ENCODE measurements at regions not wholly inside any gene's neighbourhood (a gene's known extent, or its start where the extent isn't known, plus 50 kb on each side); places are given as distances from the start of the nearest gene placed in this dataset.

- H3K4me1 ChIP-seq, result no peaks in the 10 kb centered on the region
- intact Hi-C loops (cut with DNase I), result no loop called here
- WGBS, result 95% methylated on average over 6 of the region's 11 CpGs
- no peak overlapping the region for H3K4me3 ChIP-seq
- H3K27me3 ChIP-seq, result no peaks in the 10 kb centered on the region
- no peak overlapping the region for H3K27ac ChIP-seq (replicated peaks in 1 of 4)
- DNase-seq (ENCODE audit: extremely low spot score), result peak; percentile 47
- H3K9me3 ChIP-seq, result peaks cover 0 to 13% (median 0%) of the 10 kb centered on the region in 4 donors
- no peak for TF ChIP-seq POLR2A (IDR thresholded peaks at IDR 0.05; ENCODE audit: low read depth)
- no peak for TF ChIP-seq EP300 (IDR thresholded peaks at IDR 0.05)
- TF ChIP-seq POLR2AphosphoS5 (IDR thresholded peaks at IDR 0.05), result no peak
- TF ChIP-seq CTCF (IDR thresholded peaks at IDR 0.05), result no peak
- no peaks in the 10 kb centered on the region for H3K36me3 ChIP-seq
Observed at GRCh38 chr1:217373761-217374701, 256.9 kb downstream of the GPATCH2 start.

- Histone ChIP-seq H3K4me1 (no peaks in the 10 kb centered on the region), H3K36me3 (no peaks in the 10 kb centered on the region), H3K9me3 (peaks cover 0 to 2% (median 0%) of the 10 kb centered on the region in 4 donors), H3K27me3 (no peaks in the 10 kb centered on the region), H3K27ac (replicated peaks in 1 of 4) (no peak overlapping the region), H3K4me3 (no peak overlapping the region)
- peak; percentile 83 for DNase-seq (ENCODE audit: extremely low spot score)
- intact Hi-C loops (cut with DNase I), result no loop called here
- 50% methylated on average over 1 of the region's 7 CpGs for WGBS
- TF ChIP-seq POLR2AphosphoS5 (IDR thresholded peaks at IDR 0.05) (no peak), CTCF (IDR thresholded peaks at IDR 0.05) (no peak), POLR2A (IDR thresholded peaks at IDR 0.05; ENCODE audit: low read depth) (no peak), EP300 (IDR thresholded peaks at IDR 0.05) (no peak)
Observed at GRCh38 chr1:217372049-217372970, 258.6 kb downstream of the GPATCH2 start.

- TF ChIP-seq CTCF (IDR thresholded peaks at IDR 0.05), result no peak
- TF ChIP-seq EP300 (IDR thresholded peaks at IDR 0.05), result no peak
- no peak for TF ChIP-seq POLR2AphosphoS5 (IDR thresholded peaks at IDR 0.05)
- TF ChIP-seq POLR2A (IDR thresholded peaks at IDR 0.05; ENCODE audit: low read depth), result no peak
- 91% methylated on average over 10 of the region's 10 CpGs for WGBS
- intact Hi-C loops (cut with DNase I), result no loop called here
Observed at GRCh38 chr1:217370757-217371156, 260.1 kb downstream of the GPATCH2 start.

GRCh38 chr1:217369996-217370551, 260.8 kb downstream of the GPATCH2 start:
- WGBS, result 89% methylated on average over 9 of the region's 9 CpGs
- H3K9me3 ChIP-seq, result no peaks in the 10 kb centered on the region
- H3K36me3 ChIP-seq, result no peaks in the 10 kb centered on the region
- intact Hi-C loops (cut with DNase I), result no loop called here
- H3K4me1 ChIP-seq, result no peaks in the 10 kb centered on the region
- DNase-seq (ENCODE audit: extremely low spot score), result peak; percentile 42
- no peak for TF ChIP-seq POLR2AphosphoS5 (IDR thresholded peaks at IDR 0.05)
- TF ChIP-seq POLR2A (IDR thresholded peaks at IDR 0.05; ENCODE audit: low read depth), result no peak
- no peak for TF ChIP-seq CTCF (IDR thresholded peaks at IDR 0.05)
- TF ChIP-seq EP300 (IDR thresholded peaks at IDR 0.05), result no peak
- H3K27ac ChIP-seq (replicated peaks in 1 of 4), result no peak overlapping the region
- no peaks in the 10 kb centered on the region for H3K27me3 ChIP-seq
- H3K4me3 ChIP-seq, result no peak overlapping the region

More at GRCh38 chr1:217370757-217371156, 260.1 kb downstream of the GPATCH2 start:
- H3K27ac ChIP-seq (replicated peaks in 1 of 4), result no peak overlapping the region
- DNase-seq (ENCODE audit: extremely low spot score), result peak; percentile 31
- H3K4me3 ChIP-seq, result no peak overlapping the region
- no peaks in the 10 kb centered on the region for H3K9me3 ChIP-seq
- no peaks in the 10 kb centered on the region for H3K27me3 ChIP-seq
- H3K4me1 ChIP-seq, result no peaks in the 10 kb centered on the region
- H3K36me3 ChIP-seq, result no peaks in the 10 kb centered on the region
